K562 (cell line): ENCODE measurements at regions not wholly inside any gene's neighbourhood (a gene's known extent, or its start where the extent isn't known, plus 50 kb on each side); places are given as distances from the start of the nearest gene placed in this dataset.

Source experiments
- ATAC-seq: fragments of 200-7000 bp; cut with Tn5 transposase; 3 replicates; pipeline ENCODE4 v1.9.1; 2020; ENCODE audit warnings: moderate library complexity
- BruUV-seq: library from RNA; stranded (reverse); fragments of 400-500 nt; replicated peaks from 2 replicates; lab custom pipeline; 2021; lab: Mats Ljungman, UMichigan
- CTCF ChIA-PET: fragments of 300-600 bp; formaldehyde crosslinking; extraction: SDS; loops from one replicate; lab custom pipeline; 2021; ENCODE audit warnings: low intra/inter-chr PET ratio; lab: Yijun Ruan, JAX
- POLR2A ChIA-PET: fragments of 300-600, 350-650 bp; sonication (Branson Sonifier 250); formaldehyde crosslinking; extraction: SDS; loops from one replicate; lab custom pipeline; 2021; ENCODE audit warnings: antibody characterized with exemption, inconsistent platforms; lab: Yijun Ruan, JAX
- DNase-seq, 4 experiments: peaks; one replicate each; pipeline versions ENCODE4 v3.0.0 to v3.0.0-alpha.2; 2011 to 2018; ENCODE audit warnings: low spot score in 3 of 4, mixed read lengths in 3 of 4; ENCODE audit errors: extremely low read depth in 1 of 4
- FAIRE-seq: peaks from 2 replicates; lab custom pipeline; 2011; peaks lifted over from hg19 to GRCh38; lab: Jason Lieb, UNC
- H2AFZ ChIP-seq: 2 replicates; pipeline ENCODE4 v1.6.0; 2011; ENCODE audit warnings: low read depth, low read length, control low read depth, inconsistent platforms
- H3K27ac ChIP-seq: fragments of 200-600 bp; 3 replicates; pipeline ENCODE4 v1.8.0; 2011; ENCODE audit warnings: low read depth, mild to moderate bottlenecking, control low read depth, inconsistent platforms, low read length, moderate library complexity, mixed read lengths; ENCODE audit errors: extremely low read depth
- H3K27me3 ChIP-seq, 2 experiments: fragments of 300-600 bp in 1 of 2; 2 replicates in 1 of 2; 3 replicates in 1 of 2; pipeline versions ENCODE4 v1.6.0 to v1.8.0; 2011; ENCODE audit warnings: inconsistent platforms in 2 of 2, low read length in 2 of 2, mild to moderate bottlenecking in 1 of 2, mixed read lengths in 1 of 2, moderate library complexity in 1 of 2; ENCODE audit not compliant: control insufficient read depth in 2 of 2, insufficient read depth in 2 of 2
- H3K36me3 ChIP-seq: fragments of 300-600 bp; 3 replicates; pipeline ENCODE4 v1.8.0; 2011; ENCODE audit warnings: mild to moderate bottlenecking, low read length, inconsistent platforms; ENCODE audit not compliant: control insufficient read depth, insufficient read depth
- H3K4me1 ChIP-seq, 2 experiments: fragments of 200-600 bp in 1 of 2; replicated peaks in 1 of 2; 2 replicates in 1 of 2; 3 replicates in 1 of 2; pipeline versions ENCODE4 v1.5.1 to v1.8.0; 2011; ENCODE audit warnings: inconsistent platforms in 2 of 2, low read length in 2 of 2, mild to moderate bottlenecking in 1 of 2, mixed read lengths in 1 of 2, moderate library complexity in 1 of 2; ENCODE audit not compliant: control insufficient read depth in 2 of 2, insufficient read depth in 2 of 2
- H3K4me2 ChIP-seq: 2 replicates; pipeline ENCODE4 v1.6.1; 2011; ENCODE audit warnings: low read length, control low read depth, inconsistent platforms, mixed read lengths; ENCODE audit not compliant: insufficient read depth
- H3K4me3 ChIP-seq: fragments of 200-600 bp; sonication (generic), shearing (Covaris generic); 2 replicates; pipeline ENCODE4 v1.5.1; 2016; ENCODE audit warnings: control low read depth, inconsistent platforms
- H3K79me2 ChIP-seq: fragments of 200-600 bp; 3 replicates; pipeline ENCODE4 v1.8.0; 2011; ENCODE audit warnings: low read length, inconsistent platforms; ENCODE audit not compliant: control insufficient read depth, insufficient read depth
- H3K9ac ChIP-seq, 2 experiments: 2 replicates each; pipeline versions ENCODE4 v1.6.0 to v1.6.1; 2011; ENCODE audit warnings: low read depth in 2 of 2, low read length in 2 of 2, control low read depth in 1 of 2, inconsistent platforms in 1 of 2, mild to moderate bottlenecking in 1 of 2, mixed read lengths in 1 of 2; ENCODE audit not compliant: insufficient read depth in 1 of 2
- H3K9me1 ChIP-seq: one replicate; pipeline ENCODE4 v1.6.0; 2011; ENCODE audit warnings: inconsistent platforms, mild to moderate bottlenecking, low read length, moderate library complexity; ENCODE audit not compliant: control insufficient read depth, insufficient read depth
- H3K9me3 ChIP-seq: replicated peaks from 2 replicates; pipeline ENCODE4 v1.5.1; 2011; ENCODE audit warnings: low read depth, low read length, inconsistent platforms; ENCODE audit not compliant: control insufficient read depth, insufficient read depth
- H4K20me1 ChIP-seq: replicated peaks from 2 replicates; pipeline ENCODE4 v1.6.1; 2011; ENCODE audit warnings: low read length, inconsistent platforms, mixed read lengths; ENCODE audit not compliant: control insufficient read depth, insufficient read depth
- CEBPB ChIP-seq: fragments of 450-650 bp; IDR thresholded peaks from 2 replicates; pipeline ENCODE4 v1.6.1; 2016; ENCODE audit warnings: missing genetic modification characterization, missing compliant biosample characterization
- CGGBP1 ChIP-seq: fragments of 250-450 bp; sonication (Bioruptor Pico); IDR thresholded peaks from 2 replicates; pipeline ENCODE4 v1.9.0; 2021; ENCODE audit warnings: mild to moderate bottlenecking
- MTA3 ChIP-seq: fragments of 450-650 bp; formaldehyde crosslinking; IDR thresholded peaks from 2 replicates; pipeline ENCODE4 v1.6.1; 2017; ENCODE audit warnings: mild to moderate bottlenecking, borderline replicate concordance
- RFX5 ChIP-seq: IDR thresholded peaks from 2 replicates; pipeline ENCODE4 v1.6.1; 2011; ENCODE audit warnings: low read depth, mild to moderate bottlenecking, improper control_type of control experiment, low read length
- TAL1 ChIP-seq: fragments of 450-650 bp; IDR thresholded peaks from 2 replicates; pipeline ENCODE4 v1.6.1; 2016; ENCODE audit warnings: mild to moderate bottlenecking
- TOE1 ChIP-seq, 2 experiments: fragments of 450-650 bp in 1 of 2; sonication (generic) in 1 of 2; formaldehyde crosslinking in 1 of 2; IDR thresholded peaks; 2 replicates each; pipeline versions ENCODE4 v1.7.1 to v1.8.0; 2016 to 2022; ENCODE audit warnings: borderline replicate concordance in 2 of 2, mild to moderate bottlenecking in 2 of 2, antibody characterized with exemption in 1 of 2, inconsistent platforms in 1 of 2, low read depth in 1 of 2, missing genetic modification reagents in 1 of 2, moderate library complexity in 1 of 2
- in situ Hi-C: fragments of 300-500 bp; cut with MboI; formaldehyde crosslinking; loops from 4 replicates; pipeline ENCODE4 v1.15.0; 2018; ENCODE audit warnings: inconsistent platforms, mixed read lengths
- intact Hi-C: fragments of 100-400 bp; cut with micrococcal nuclease; formaldehyde crosslinking; loops from 2 replicates; pipeline ENCODE4 v1.14.2; 2022
- TF ChIP-seq, protein P1 (sequence below): sonication (generic); formaldehyde crosslinking; IDR thresholded peaks from 2 replicates; pipeline ENCODE4 v1.8.0; 2022; ENCODE audit warnings: mild to moderate bottlenecking, missing genetic modification reagents

GRCh38 chr2:150732064-150732463, 244.6 kb upstream of the RND3 start:
- Histone ChIP-seq H3K4me3 (no peak overlapping the region), H3K79me2 (no peaks in the 10 kb centered on the region), H2AFZ (no peak overlapping the region), H3K27ac (no peak overlapping the region), H3K4me1 (no peaks in the 10 kb centered on the region), H3K4me2 (no peak overlapping the region), H4K20me1 (no peaks in the 10 kb centered on the region), H3K9ac (no peak overlapping the region), H3K27me3 (no peaks in the 10 kb centered on the region), H3K9me3 (no peaks in the 10 kb centered on the region), H3K36me3 (no peaks in the 10 kb centered on the region), H3K9me1 (no peaks in the 10 kb centered on the region)
- no peak for TF ChIP-seq CEBPB
- TF ChIP-seq TAL1: no peak
- TF ChIP-seq, protein P1, sequence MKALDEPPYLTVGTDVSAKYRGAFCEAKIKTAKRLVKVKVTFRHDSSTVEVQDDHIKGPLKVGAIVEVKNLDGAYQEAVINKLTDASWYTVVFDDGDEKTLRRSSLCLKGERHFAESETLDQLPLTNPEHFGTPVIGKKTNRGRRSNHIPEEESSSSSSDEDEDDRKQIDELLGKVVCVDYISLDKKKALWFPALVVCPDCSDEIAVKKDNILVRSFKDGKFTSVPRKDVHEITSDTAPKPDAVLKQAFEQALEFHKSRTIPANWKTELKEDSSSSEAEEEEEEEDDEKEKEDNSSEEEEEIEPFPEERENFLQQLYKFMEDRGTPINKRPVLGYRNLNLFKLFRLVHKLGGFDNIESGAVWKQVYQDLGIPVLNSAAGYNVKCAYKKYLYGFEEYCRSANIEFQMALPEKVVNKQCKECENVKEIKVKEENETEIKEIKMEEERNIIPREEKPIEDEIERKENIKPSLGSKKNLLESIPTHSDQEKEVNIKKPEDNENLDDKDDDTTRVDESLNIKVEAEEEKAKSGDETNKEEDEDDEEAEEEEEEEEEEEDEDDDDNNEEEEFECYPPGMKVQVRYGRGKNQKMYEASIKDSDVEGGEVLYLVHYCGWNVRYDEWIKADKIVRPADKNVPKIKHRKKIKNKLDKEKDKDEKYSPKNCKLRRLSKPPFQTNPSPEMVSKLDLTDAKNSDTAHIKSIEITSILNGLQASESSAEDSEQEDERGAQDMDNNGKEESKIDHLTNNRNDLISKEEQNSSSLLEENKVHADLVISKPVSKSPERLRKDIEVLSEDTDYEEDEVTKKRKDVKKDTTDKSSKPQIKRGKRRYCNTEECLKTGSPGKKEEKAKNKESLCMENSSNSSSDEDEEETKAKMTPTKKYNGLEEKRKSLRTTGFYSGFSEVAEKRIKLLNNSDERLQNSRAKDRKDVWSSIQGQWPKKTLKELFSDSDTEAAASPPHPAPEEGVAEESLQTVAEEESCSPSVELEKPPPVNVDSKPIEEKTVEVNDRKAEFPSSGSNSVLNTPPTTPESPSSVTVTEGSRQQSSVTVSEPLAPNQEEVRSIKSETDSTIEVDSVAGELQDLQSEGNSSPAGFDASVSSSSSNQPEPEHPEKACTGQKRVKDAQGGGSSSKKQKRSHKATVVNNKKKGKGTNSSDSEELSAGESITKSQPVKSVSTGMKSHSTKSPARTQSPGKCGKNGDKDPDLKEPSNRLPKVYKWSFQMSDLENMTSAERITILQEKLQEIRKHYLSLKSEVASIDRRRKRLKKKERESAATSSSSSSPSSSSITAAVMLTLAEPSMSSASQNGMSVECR: no peak
- TF ChIP-seq MTA3: no peak
- no peak for TF ChIP-seq RFX5
- TF ChIP-seq CGGBP1 (CRISPR knock-in tag): no peak
- TF ChIP-seq TOE1 (IDR thresholded peaks at IDR 0.05; ENCODE audit: borderline replicate concordance): no peak
- TF ChIP-seq TOE1 (CRISPR knock-in tag; IDR thresholded peaks at IDR 0.05; ENCODE audit: borderline replicate concordance, low read depth): no peak
- intact Hi-C loops (no loop called here), in situ Hi-C loops (no loop called here)
- POLR2A ChIA-PET: no interaction called here
- FAIRE-seq: no peak
- BruUV-seq: no TSS peak
- CTCF ChIA-PET: no interaction called here
- DNase-seq: no peak
- no peak for ATAC-seq
